Osteoblast (primary cell): ENCODE measurements at regions not wholly inside any gene's neighbourhood (a gene's known extent, or its start where the extent isn't known, plus 50 kb on each side); places are given as distances from the start of the nearest gene placed in this dataset.
"Not testable (repeated sequence)": the region's sequence is repeated elsewhere in the genome, so short reads cannot be mapped to it uniquely, and the experiment has no call there.

ENCODE experiments used
- DNase-seq: peaks from one replicate; pipeline ENCODE4 v3.0.0; 2011; ENCODE audit warnings: low spot score, mixed read lengths; ENCODE audit not compliant: insufficient read length; ENCODE audit errors: missing footprints
- H2AFZ ChIP-seq: 2 replicates; pipeline ENCODE4 v1.6.0; 2011; ENCODE audit warnings: mild to moderate bottlenecking, low read length
- H3K27ac ChIP-seq: 2 replicates; pipeline ENCODE4 v1.5.1; 2011; ENCODE audit warnings: mild to moderate bottlenecking, low read depth, low read length, moderate library complexity
- H3K27me3 ChIP-seq: 2 replicates; pipeline ENCODE4 v1.6.0; 2012; ENCODE audit warnings: mild to moderate bottlenecking, control low read depth, inconsistent platforms, low read length, moderate library complexity; ENCODE audit not compliant: insufficient read depth
- H3K36me3 ChIP-seq: 2 replicates; pipeline ENCODE4 v1.5.1; 2011; ENCODE audit warnings: mild to moderate bottlenecking, low read length, control low read depth, moderate library complexity; ENCODE audit not compliant: insufficient read depth
- H3K4me1 ChIP-seq: 2 replicates; pipeline ENCODE4 v1.5.1; 2011; ENCODE audit warnings: mild to moderate bottlenecking, low read length, control low read depth, moderate library complexity; ENCODE audit not compliant: insufficient read depth
- H3K4me2 ChIP-seq: 2 replicates; pipeline ENCODE4 v1.6.0; 2011; ENCODE audit warnings: mild to moderate bottlenecking, low read length; ENCODE audit not compliant: insufficient read depth
- H3K4me3 ChIP-seq: fragments of 200-600 bp; sonication (generic); 3 replicates; pipeline ENCODE4 v1.5.1; 2012; ENCODE audit warnings: mild to moderate bottlenecking, low read length, inconsistent platforms; ENCODE audit not compliant: insufficient read depth
- H3K79me2 ChIP-seq: 2 replicates; pipeline ENCODE4 v1.6.0; 2012; ENCODE audit warnings: mild to moderate bottlenecking, low read length, control low read depth, inconsistent platforms; ENCODE audit not compliant: insufficient read depth
- H3K9me3 ChIP-seq: 2 replicates; pipeline ENCODE4 v1.5.1; 2011; ENCODE audit warnings: low read depth, low read length, control low read depth
- H4K20me1 ChIP-seq: 2 replicates; pipeline ENCODE4 v1.6.0; 2012; ENCODE audit warnings: mild to moderate bottlenecking, low read length, control low read depth; ENCODE audit not compliant: insufficient read depth
- CTCF ChIP-seq: IDR thresholded peaks from 2 replicates; pipeline ENCODE4 v1.5.1; 2011; ENCODE audit warnings: mild to moderate bottlenecking, low read depth, low read length, moderate library complexity; ENCODE audit errors: extremely low read depth

- Histone ChIP-seq H3K9me3 (no peaks in the 10 kb centered on the region), H3K36me3 (no peaks in the 10 kb centered on the region), H2AFZ (no peak overlapping the region), H3K27ac (peak overlapping the region; percentile 2), H4K20me1 (peaks cover 44% of the 10 kb centered on the region), H3K4me3 (no peak overlapping the region), H3K4me2 (peak overlapping the region; percentile 21), H3K27me3 (no peaks in the 10 kb centered on the region), H3K79me2 (peaks cover 5% of the 10 kb centered on the region), H3K4me1 (peaks cover 33% of the 10 kb centered on the region)
- peak; percentile 26 for TF ChIP-seq CTCF
- DNase-seq, result peak; percentile 99
Observed at GRCh38 chr16:85227946-85228862, 115.9 kb upstream of the CIBAR2 start.

- TF ChIP-seq CTCF, result no peak
- Histone ChIP-seq H2AFZ (no peak overlapping the region), H3K27ac (no peak overlapping the region), H3K4me3 (no peak overlapping the region), H3K27me3 (no peaks in the 10 kb centered on the region), H3K4me2 (no peak overlapping the region), H3K4me1 (peaks cover 33% of the 10 kb centered on the region), H4K20me1 (peaks cover 48% of the 10 kb centered on the region), H3K9me3 (no peaks in the 10 kb centered on the region), H3K79me2 (peaks cover 8% of the 10 kb centered on the region), H3K36me3 (no peaks in the 10 kb centered on the region)
- no peak for DNase-seq
Observed at GRCh38 chr16:85228970-85229430, 116.7 kb upstream of the CIBAR2 start.

- no peak for DNase-seq
- Histone ChIP-seq H3K36me3 (no peaks in the 10 kb centered on the region), H2AFZ (no peak overlapping the region), H3K4me3 (no peak overlapping the region), H3K79me2 (peaks cover 8% of the 10 kb centered on the region), H3K27me3 (no peaks in the 10 kb centered on the region), H3K4me2 (no peak overlapping the region), H3K27ac (no peak overlapping the region), H3K4me1 (peaks cover 37% of the 10 kb centered on the region), H3K9me3 (no peaks in the 10 kb centered on the region), H4K20me1 (peaks cover 48% of the 10 kb centered on the region)
- no peak for TF ChIP-seq CTCF
Observed at GRCh38 chr16:85229869-85230462, 117.7 kb upstream of the CIBAR2 start.

GRCh38 chr16:85230764-85231383 lies 118.6 kb upstream of the CIBAR2 start:
- H3K36me3 ChIP-seq, H3K4me3 ChIP-seq, H2AFZ ChIP-seq, H3K9me3 ChIP-seq, H3K79me2 ChIP-seq, H3K27ac ChIP-seq, DNase-seq, H3K4me2 ChIP-seq, H3K27me3 ChIP-seq: not testable (repeated sequence)
- H3K4me1 ChIP-seq, result peaks cover 41% of the 10 kb centered on the region
- peaks cover 40% of the 10 kb centered on the region for H4K20me1 ChIP-seq
